G401.6 (cell line): ENCODE measurements at regions not wholly inside any gene's neighbourhood (a gene's known extent, or its start where the extent isn't known, plus 50 kb on each side); places are given as distances from the start of the nearest gene placed in this dataset.
"Not testable (repeated sequence)": the region's sequence is repeated elsewhere in the genome, so short reads cannot be mapped to it uniquely, and the experiment has no call there.

Experiments used
- FAIRE-seq: peaks from 2 replicates; lab custom pipeline; 2012; peaks lifted over from hg19 to GRCh38; lab: Jason Lieb, UNC

GRCh38 chr13:105672881-105673280 is 862.6 kb downstream of the EFNB2 start:
- FAIRE-seq: no peak

- not testable (repeated sequence) for FAIRE-seq
Measured at GRCh38 chr13:105671131-105671530, 864.3 kb downstream of the EFNB2 start.

- no peak for FAIRE-seq
Measured at GRCh38 chr13:105670179-105670990, 865.1 kb downstream of the EFNB2 start.

GRCh38 chr13:105665284-105665683 is 870.2 kb downstream of the EFNB2 start:
- FAIRE-seq: no peak

GRCh38 chr13:105663182-105663581 is 872.3 kb downstream of the EFNB2 start:
- FAIRE-seq: peak; percentile 25

- FAIRE-seq: no peak
Measured at GRCh38 chr13:105660561-105660960, 874.9 kb downstream of the EFNB2 start.

GRCh38 chr13:105658431-105658830 is 877.0 kb downstream of the EFNB2 start:
- FAIRE-seq: no peak

- no peak for FAIRE-seq
Measured at GRCh38 chr13:105655046-105655445, 880.4 kb downstream of the EFNB2 start.

GRCh38 chr13:105643966-105644365 is 891.5 kb downstream of the EFNB2 start:
- no peak for FAIRE-seq

- no peak for FAIRE-seq
Measured at GRCh38 chr13:105642511-105642958, 892.9 kb downstream of the EFNB2 start.

GRCh38 chr13:105641121-105641520 is 894.3 kb downstream of the EFNB2 start:
- FAIRE-seq: no peak

- no peak for FAIRE-seq
Measured at GRCh38 chr13:105638426-105638825, 897.0 kb downstream of the EFNB2 start.

- FAIRE-seq: no peak
Measured at GRCh38 chr13:105634059-105634458, 901.4 kb downstream of the EFNB2 start.

- FAIRE-seq: no peak
Measured at GRCh38 chr13:105630431-105630830, 905.0 kb downstream of the EFNB2 start.

GRCh38 chr13:105627270-105627669 is 908.2 kb downstream of the EFNB2 start:
- no peak for FAIRE-seq

GRCh38 chr13:105625691-105626090 is 909.8 kb downstream of the EFNB2 start:
- no peak for FAIRE-seq

GRCh38 chr13:105616333-105617075 is 919.0 kb downstream of the EFNB2 start:
- FAIRE-seq: no peak

GRCh38 chr13:105612541-105612940 is 922.9 kb downstream of the EFNB2 start:
- FAIRE-seq: no peak

- FAIRE-seq: no peak
Measured at GRCh38 chr13:105611424-105611823, 924.0 kb downstream of the EFNB2 start.

GRCh38 chr13:105608104-105608503 is 927.4 kb downstream of the EFNB2 start:
- FAIRE-seq: no peak

GRCh38 chr13:105607426-105607825 is 928.0 kb downstream of the EFNB2 start:
- FAIRE-seq: no peak

- no peak for FAIRE-seq
Measured at GRCh38 chr13:105607016-105607415, 928.4 kb downstream of the EFNB2 start.

GRCh38 chr13:105602956-105603670 is 932.3 kb downstream of the EFNB2 start:
- FAIRE-seq: no peak
